Natural killer cell (primary cell): ENCODE measurements at regions not wholly inside any gene's neighbourhood (a gene's known extent, or its start where the extent isn't known, plus 50 kb on each side); places are given as distances from the start of the nearest gene placed in this dataset.
A peak's percentile ranks its signal among the peaks of the same experiment; 100 is the strongest.

ENCODE experiments used
- ATAC-seq, 3 donors: fragments of 150-1000 bp in 2 of 3; fragments of 200-7000 bp in 1 of 3; cut with Tn5 transposase; 1 replicate in 1 of 3; 2 replicates in 2 of 3; pipeline ENCODE4 v1.10.0; 2021; ENCODE audit warnings: mild to moderate bottlenecking in 2 of 3, moderate library complexity in 2 of 3
- DNase-seq, 2 donors: peaks; one replicate each; pipeline versions ENCODE4 v3.0.0 to v3.0.0-alpha.2; 2013 to 2021; ENCODE audit warnings: mixed read lengths in 1 of 2
- H3K27ac ChIP-seq: one replicate; pipeline ENCODE4 v1.5.1; 2013; ENCODE audit warnings: mild to moderate bottlenecking, low read length
- H3K27me3 ChIP-seq: one replicate; pipeline ENCODE4 v1.6.1; 2013; ENCODE audit warnings: low read length; ENCODE audit not compliant: control insufficient read depth, insufficient read depth
- H3K36me3 ChIP-seq: one replicate; pipeline ENCODE4 v1.6.1; 2013; ENCODE audit warnings: low read length; ENCODE audit not compliant: control insufficient read depth, insufficient read depth
- H3K4me1 ChIP-seq: one replicate; pipeline ENCODE4 v1.6.1; 2013; ENCODE audit warnings: low read length; ENCODE audit not compliant: control insufficient read depth, insufficient read depth
- H3K4me3 ChIP-seq: one replicate; pipeline ENCODE4 v1.5.1; 2013; ENCODE audit warnings: low read length
- H3K9me3 ChIP-seq: one replicate; pipeline ENCODE4 v1.6.1; 2013; ENCODE audit warnings: low read length; ENCODE audit not compliant: control insufficient read depth, insufficient read depth
- H3K27ac Mint-ChIP-seq, 2 donors: one replicate each; pipeline ENCODE4 v1.8.0; 2022; ENCODE audit warnings: mild to moderate bottlenecking in 2 of 2, mixed read lengths in 2 of 2, moderate library complexity in 1 of 2
- H3K27me3 Mint-ChIP-seq, 2 donors: one replicate each; pipeline ENCODE4 v1.8.0; 2022; ENCODE audit warnings: low read depth in 2 of 2, mixed read lengths in 2 of 2
- H3K36me3 Mint-ChIP-seq: one replicate; pipeline ENCODE4 v1.8.0; 2022; ENCODE audit warnings: mixed read lengths
- H3K4me1 Mint-ChIP-seq, 2 donors: one replicate each; pipeline ENCODE4 v1.8.0; 2022; ENCODE audit warnings: mixed read lengths in 2 of 2
- H3K4me3 Mint-ChIP-seq: one replicate; pipeline ENCODE4 v1.8.0; 2022; ENCODE audit warnings: mild to moderate bottlenecking, moderate library complexity, mixed read lengths
- H3K9me3 Mint-ChIP-seq, 2 donors: one replicate each; pipeline ENCODE4 v1.8.0; 2022; ENCODE audit warnings: mixed read lengths in 2 of 2
- CTCF ChIP-seq: fragments of 200-600 bp; IDR thresholded peaks from one replicate; pipeline ENCODE4 v1.8.0; 2022; ENCODE audit warnings: antibody characterized with exemption
- WGBS: methylation state at CpG from one replicate; pipeline ENCODE4 v1.1.7; 2013; ENCODE audit warnings: missing lambda C conversion rate; ENCODE audit not compliant: insufficient coverage; 5-methylcytosine and 5-hydroxymethylcytosine counted together
- intact Hi-C: fragments of 100-400 bp; cut with micrococcal nuclease; formaldehyde crosslinking; loops from one replicate; pipeline ENCODE4 v1.14.2; 2022

- intact Hi-C loops: loop anchor here (2.0 kb wide), 1 partner anchor 61 kb away; no protein-coding TSS in a partner anchor
- H3K27ac ChIP-seq: no peak overlapping the region
- peaks cover 27 to 32% of the 10 kb centered on the region in 2 donors for H3K27me3 Mint-ChIP-seq
- H3K4me1 Mint-ChIP-seq: peaks cover 37 to 49% of the 10 kb centered on the region in 2 donors
- ATAC-seq (peak in 2 of 3 donors; percentile 57 to 73), DNase-seq (peak in 1 of 2 donors; percentile 43)
- no peaks in the 10 kb centered on the region for H3K9me3 ChIP-seq
- 42% methylated on average over 11 of the region's 11 CpGs for WGBS
- H3K36me3 Mint-ChIP-seq: no peaks in the 10 kb centered on the region
- H3K9me3 Mint-ChIP-seq: no peaks in the 10 kb centered on the region
- H3K27me3 ChIP-seq: peaks cover 2% of the 10 kb centered on the region
- H3K27ac Mint-ChIP-seq: peak overlapping the region; percentile 24 to 79
- no peak overlapping the region for H3K4me3 ChIP-seq
- peak overlapping the region; percentile 66 for H3K4me3 Mint-ChIP-seq
- no peak for TF ChIP-seq CTCF
- H3K36me3 ChIP-seq: no peaks in the 10 kb centered on the region
- H3K4me1 ChIP-seq: peaks cover 33% of the 10 kb centered on the region
These were observed 98.2 kb upstream of the PRR5 start for GRCh38 chr22:44603767-44604166.

DNA sequence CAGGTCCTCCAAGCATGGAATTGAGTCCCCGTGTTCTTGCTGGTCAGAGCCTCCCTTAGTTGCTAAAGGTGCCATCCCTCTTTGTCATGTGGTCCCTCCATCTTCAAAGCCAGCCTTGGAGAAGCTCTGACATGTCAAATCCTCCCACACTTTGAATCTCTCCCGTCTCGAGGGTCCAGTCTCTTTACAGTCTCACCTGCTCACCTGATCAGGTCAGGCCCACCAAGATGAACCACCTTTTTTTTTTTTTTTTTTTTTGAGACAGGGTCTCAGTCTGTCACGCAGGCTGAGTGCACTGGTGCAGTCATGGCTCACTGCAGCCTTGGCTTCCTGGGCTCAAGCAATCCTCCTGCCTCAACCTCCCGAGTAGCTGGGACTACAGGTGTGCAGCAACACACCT, 100.3 kb upstream of the PRR5 start:
- TF ChIP-seq CTCF: no peak
- Mint-ChIP-seq H3K27me3 (peaks cover 25 to 30% of the 10 kb centered on the region in 2 donors), H3K36me3 (no peaks in the 10 kb centered on the region), H3K4me1 (peaks cover 37 to 42% of the 10 kb centered on the region in 2 donors), H3K4me3 (no peak overlapping the region), H3K9me3 (no peaks in the 10 kb centered on the region), H3K27ac (no peak overlapping the region)
- peaks cover 33% of the 10 kb centered on the region for H3K4me1 ChIP-seq
- H3K9me3 ChIP-seq: no peaks in the 10 kb centered on the region
- H3K27ac ChIP-seq: no peak overlapping the region
- ATAC-seq (no peak), DNase-seq (no peak)
- H3K36me3 ChIP-seq: no peaks in the 10 kb centered on the region
- no peak overlapping the region for H3K4me3 ChIP-seq
- 89% methylated on average over 4 of the region's 5 CpGs for WGBS
- intact Hi-C loops: no loop called here
- H3K27me3 ChIP-seq: peaks cover 2% of the 10 kb centered on the region

DNA sequence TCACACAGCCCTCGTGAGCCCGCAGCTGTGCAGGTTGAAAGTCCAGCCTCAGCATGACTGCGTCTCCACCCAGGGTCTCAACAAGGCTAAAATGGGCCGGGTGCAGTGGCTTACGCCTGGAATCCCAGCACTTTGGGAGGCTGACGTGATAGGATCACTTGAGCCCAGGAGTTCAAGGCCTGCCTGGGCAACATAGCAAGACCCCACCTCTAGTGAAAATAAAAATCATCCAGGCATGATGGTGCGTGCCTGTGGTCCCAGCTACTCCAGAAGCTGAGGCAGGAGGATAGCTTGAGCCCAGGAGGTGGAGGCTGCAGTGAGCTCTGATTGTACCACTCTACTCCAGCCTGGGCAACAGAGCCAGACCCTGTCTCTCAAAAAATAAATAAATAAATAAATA, 100.8 kb upstream of the PRR5 start:
- DNase-seq: no peak
- no peak overlapping the region for H3K27ac ChIP-seq
- Mint-ChIP-seq H3K27me3 (peaks cover 21 to 31% of the 10 kb centered on the region in 2 donors), H3K36me3 (no peaks in the 10 kb centered on the region), H3K4me1 (peaks cover 37 to 42% of the 10 kb centered on the region in 2 donors), H3K4me3 (no peak overlapping the region), H3K27ac (no peak overlapping the region), H3K9me3 (no peaks in the 10 kb centered on the region)
- peaks cover 33% of the 10 kb centered on the region for H3K4me1 ChIP-seq
- no peaks in the 10 kb centered on the region for H3K9me3 ChIP-seq
- no peak for TF ChIP-seq CTCF
- peaks cover 2% of the 10 kb centered on the region for H3K27me3 ChIP-seq
- WGBS: 68% methylated on average over 7 of the region's 7 CpGs
- intact Hi-C loops: no loop called here
- no peak overlapping the region for H3K4me3 ChIP-seq
- H3K36me3 ChIP-seq: no peaks in the 10 kb centered on the region
- ATAC-seq: no peak

DNA sequence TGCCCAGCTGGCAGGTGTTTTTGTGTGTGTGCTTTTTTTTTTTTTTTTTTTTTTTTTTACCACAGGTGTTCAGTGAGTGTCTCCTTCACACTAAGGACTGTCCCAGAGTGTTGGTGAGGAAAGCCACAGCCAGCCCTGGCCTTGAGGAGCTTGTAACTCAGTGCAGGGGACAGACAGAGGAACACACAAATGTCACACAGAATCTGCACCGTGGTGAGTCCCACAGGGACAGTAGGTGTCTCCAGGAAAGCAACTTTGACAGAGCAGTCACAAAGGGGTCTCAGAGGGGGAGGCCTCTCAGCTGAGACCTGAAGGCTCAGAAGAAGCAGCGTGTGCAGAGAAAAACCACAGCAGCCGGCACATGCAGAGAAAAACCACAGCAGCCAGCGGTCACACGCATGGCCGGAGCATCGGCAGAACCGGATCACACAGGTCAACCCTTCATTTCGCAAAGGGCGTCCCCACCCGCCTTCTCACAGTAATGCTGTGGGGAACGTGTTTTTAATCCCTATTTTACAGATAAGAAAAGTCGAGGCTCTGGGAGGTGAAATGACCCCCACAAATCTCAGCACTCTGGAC, 101.7 kb upstream of the PRR5 start:
- H3K27me3 ChIP-seq: no peaks in the 10 kb centered on the region
- H3K4me1 ChIP-seq: peaks cover 29% of the 10 kb centered on the region
- Mint-ChIP-seq H3K4me3 (no peak overlapping the region), H3K27me3 (peaks cover 13 to 28% of the 10 kb centered on the region in 2 donors), H3K36me3 (no peaks in the 10 kb centered on the region), H3K27ac (no peak overlapping the region), H3K9me3 (no peaks in the 10 kb centered on the region), H3K4me1 (peaks cover 30 to 41% of the 10 kb centered on the region in 2 donors)
- intact Hi-C loops: no loop called here
- no peaks in the 10 kb centered on the region for H3K36me3 ChIP-seq
- no peaks in the 10 kb centered on the region for H3K9me3 ChIP-seq
- no peak overlapping the region for H3K27ac ChIP-seq
- no peak for DNase-seq
- no peak for ATAC-seq
- no peak overlapping the region for H3K4me3 ChIP-seq
- no peak for TF ChIP-seq CTCF
- 57% methylated on average over 13 of the region's 13 CpGs for WGBS
